Neural progenitor cell (in vitro differentiated cells): ENCODE measurements at regions not wholly inside any gene's neighbourhood (a gene's known extent, or its start where the extent isn't known, plus 50 kb on each side); places are given as distances from the start of the nearest gene placed in this dataset.

Source experiments
- EZH2 ChIP-seq: fragments of 200-600 bp; sonication (generic); IDR thresholded peaks from 2 replicates; pipeline ENCODE4 v1.6.1; 2017; ENCODE audit warnings: antibody characterized with exemption, mild to moderate bottlenecking, moderate library complexity
- EZH2phosphoT487 ChIP-seq: fragments of 200-600 bp; sonication (generic); IDR thresholded peaks from 2 replicates; pipeline ENCODE4 v1.6.1; 2017; ENCODE audit warnings: antibody characterized with exemption
- TF ChIP-seq, protein P1 (sequence below): fragments of 200-600 bp; sonication (generic); IDR thresholded peaks from 2 replicates; pipeline ENCODE4 v1.5.1; 2017; ENCODE audit warnings: antibody characterized with exemption, mild to moderate bottlenecking

- TF ChIP-seq, protein P1, sequence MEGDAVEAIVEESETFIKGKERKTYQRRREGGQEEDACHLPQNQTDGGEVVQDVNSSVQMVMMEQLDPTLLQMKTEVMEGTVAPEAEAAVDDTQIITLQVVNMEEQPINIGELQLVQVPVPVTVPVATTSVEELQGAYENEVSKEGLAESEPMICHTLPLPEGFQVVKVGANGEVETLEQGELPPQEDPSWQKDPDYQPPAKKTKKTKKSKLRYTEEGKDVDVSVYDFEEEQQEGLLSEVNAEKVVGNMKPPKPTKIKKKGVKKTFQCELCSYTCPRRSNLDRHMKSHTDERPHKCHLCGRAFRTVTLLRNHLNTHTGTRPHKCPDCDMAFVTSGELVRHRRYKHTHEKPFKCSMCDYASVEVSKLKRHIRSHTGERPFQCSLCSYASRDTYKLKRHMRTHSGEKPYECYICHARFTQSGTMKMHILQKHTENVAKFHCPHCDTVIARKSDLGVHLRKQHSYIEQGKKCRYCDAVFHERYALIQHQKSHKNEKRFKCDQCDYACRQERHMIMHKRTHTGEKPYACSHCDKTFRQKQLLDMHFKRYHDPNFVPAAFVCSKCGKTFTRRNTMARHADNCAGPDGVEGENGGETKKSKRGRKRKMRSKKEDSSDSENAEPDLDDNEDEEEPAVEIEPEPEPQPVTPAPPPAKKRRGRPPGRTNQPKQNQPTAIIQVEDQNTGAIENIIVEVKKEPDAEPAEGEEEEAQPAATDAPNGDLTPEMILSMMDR = no peak
- no peak for TF ChIP-seq EZH2phosphoT487
- no peak for TF ChIP-seq EZH2
These were observed 86.8 kb downstream of the C21orf91 start for GRCh38 chr21:17732306-17732705.
